GM18517 (cell line): ENCODE measurements at regions not wholly inside any gene's neighbourhood (a gene's known extent, or its start where the extent isn't known, plus 50 kb on each side); places are given as distances from the start of the nearest gene placed in this dataset.

Experiments used
- ATAC-seq: cut with Tn5 transposase; IDR thresholded peaks from one replicate; pipeline ENCODE4 v1.9.1; 2021; ENCODE audit warnings: mild to moderate bottlenecking, moderate library complexity; ENCODE audit not compliant: unreplicated experiment

GRCh38 chr2:14355102-14355501 lies 277.4 kb upstream of the LRATD1 start:
- no peak for ATAC-seq

- no peak for ATAC-seq
These were observed 274.2 kb upstream of the LRATD1 start for GRCh38 chr2:14358339-14358738.

- no peak for ATAC-seq
These were observed 273.7 kb upstream of the LRATD1 start for GRCh38 chr2:14358774-14359173.

- no peak for ATAC-seq
These were observed 269.4 kb upstream of the LRATD1 start for GRCh38 chr2:14363137-14363536.

- ATAC-seq, result no peak
These were observed 268.5 kb upstream of the LRATD1 start for GRCh38 chr2:14363976-14364375.

GRCh38 chr2:14364471-14364870 lies 268.0 kb upstream of the LRATD1 start:
- no peak for ATAC-seq

- no peak for ATAC-seq
These were observed 247.5 kb upstream of the LRATD1 start for GRCh38 chr2:14385043-14385442.

- no peak for ATAC-seq
These were observed 245.2 kb upstream of the LRATD1 start for GRCh38 chr2:14387332-14387731.

- ATAC-seq, result no peak
These were observed 243.8 kb upstream of the LRATD1 start for GRCh38 chr2:14388724-14389123.

- ATAC-seq, result no peak
These were observed 235.9 kb upstream of the LRATD1 start for GRCh38 chr2:14396533-14397083.

- ATAC-seq, result no peak
These were observed 233.9 kb upstream of the LRATD1 start for GRCh38 chr2:14398641-14399040.

GRCh38 chr2:14401873-14402272 lies 230.6 kb upstream of the LRATD1 start:
- ATAC-seq, result no peak

- no peak for ATAC-seq
These were observed 223.8 kb upstream of the LRATD1 start for GRCh38 chr2:14408695-14409094.

- ATAC-seq, result no peak
These were observed 215.0 kb upstream of the LRATD1 start for GRCh38 chr2:14417551-14417950.

GRCh38 chr2:14418115-14418514 lies 214.4 kb upstream of the LRATD1 start:
- no peak for ATAC-seq

GRCh38 chr2:14420851-14421250 lies 211.7 kb upstream of the LRATD1 start:
- ATAC-seq, result no peak

- no peak for ATAC-seq
These were observed 210.1 kb upstream of the LRATD1 start for GRCh38 chr2:14422426-14422825.

GRCh38 chr2:14423145-14423906 lies 209.2 kb upstream of the LRATD1 start:
- peak; percentile 40 for ATAC-seq

GRCh38 chr2:14424478-14425390 lies 207.8 kb upstream of the LRATD1 start:
- peak; percentile 70 for ATAC-seq

GRCh38 chr2:14425869-14426268 lies 206.6 kb upstream of the LRATD1 start:
- ATAC-seq, result no peak

- ATAC-seq, result no peak
These were observed 204.5 kb upstream of the LRATD1 start for GRCh38 chr2:14428056-14428455.
